ENCODE measurements at regions not wholly inside any gene's neighbourhood (a gene's known extent, or its start where the extent isn't known, plus 50 kb on each side); places are given as distances from the start of the nearest gene placed in this dataset.
A peak's percentile ranks its signal among the peaks of the same experiment; 100 is the strongest.

GRCh38 chr3:8097690-8098089 is 403.9 kb upstream of the LMCD1 start:
- H3K4me3 ChIP-seq (replicated peaks; ENCODE audit: low read depth, low read length), result no peak overlapping the region
- DNase-seq (ENCODE audit: low read depth), result no peak
- TF ChIP-seq CTCF (IDR thresholded peaks at IDR 0.05; ENCODE audit: low read length, missing control alignments), result no peak

- TF ChIP-seq CTCF (IDR thresholded peaks at IDR 0.05; ENCODE audit: low read length, missing control alignments), result no peak
- no peak overlapping the region for H3K4me3 ChIP-seq (replicated peaks; ENCODE audit: low read depth, low read length)
- no peak for DNase-seq (ENCODE audit: low read depth)
Observed at GRCh38 chr3:8103954-8104353, 397.7 kb upstream of the LMCD1 start.

- no peak for DNase-seq (ENCODE audit: low read depth)
- no peak for TF ChIP-seq CTCF (IDR thresholded peaks at IDR 0.05; ENCODE audit: low read length, missing control alignments)
- H3K4me3 ChIP-seq (replicated peaks; ENCODE audit: low read depth, low read length), result no peak overlapping the region
Observed at GRCh38 chr3:8106921-8107320, 394.7 kb upstream of the LMCD1 start.

GRCh38 chr3:8110966-8111798 is 390.4 kb upstream of the LMCD1 start:
- DNase-seq (ENCODE audit: low read depth), result peak; percentile 75
- peak; percentile 83 for TF ChIP-seq CTCF (IDR thresholded peaks at IDR 0.05; ENCODE audit: low read length, missing control alignments)
- H3K4me3 ChIP-seq (replicated peaks; ENCODE audit: low read depth, low read length), result no peak overlapping the region

GRCh38 chr3:8112587-8112986 is 389.0 kb upstream of the LMCD1 start:
- H3K4me3 ChIP-seq (replicated peaks; ENCODE audit: low read depth, low read length), result no peak overlapping the region
- TF ChIP-seq CTCF (IDR thresholded peaks at IDR 0.05; ENCODE audit: low read length, missing control alignments), result no peak
- no peak for DNase-seq (ENCODE audit: low read depth)

DNA sequence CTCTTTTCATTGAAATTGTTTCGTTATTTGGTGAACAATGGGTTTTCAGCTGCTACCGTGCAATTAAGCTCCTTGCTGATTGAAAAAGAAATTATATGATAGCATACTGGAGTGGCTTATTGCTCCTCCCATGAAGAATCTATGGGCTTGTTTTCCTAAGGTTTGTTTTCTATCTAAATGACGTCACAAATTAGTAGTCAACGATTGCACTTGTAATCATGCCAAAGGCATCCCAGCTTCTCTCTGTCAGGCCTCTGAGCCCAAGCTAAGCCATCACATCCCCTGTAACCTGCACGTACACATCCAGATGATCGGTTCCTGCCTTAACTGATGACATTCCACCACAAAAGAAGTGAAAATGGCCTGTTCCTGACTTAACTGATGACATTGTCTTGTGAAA is 388.0 kb upstream of the LMCD1 start:
- TF ChIP-seq CTCF (IDR thresholded peaks at IDR 0.05; ENCODE audit: low read length, missing control alignments), result no peak

GRCh38 chr3:8128686-8129085 is 372.9 kb upstream of the LMCD1 start:
- DNase-seq (ENCODE audit: low read depth), result no peak
- no peak overlapping the region for H3K4me3 ChIP-seq (replicated peaks; ENCODE audit: low read depth, low read length)
- no peak for TF ChIP-seq CTCF (IDR thresholded peaks at IDR 0.05; ENCODE audit: low read length, missing control alignments)

More for the DNA sequence above, 388.0 kb upstream of the LMCD1 start:
- DNase-seq (ENCODE audit: low read depth), result no peak
- H3K4me3 ChIP-seq (replicated peaks; ENCODE audit: low read depth, low read length), result no peak overlapping the region
